NCI-H2081 treated with DMSO at 0.1 percent for 48 hours (cell line): ENCODE measurements at regions not wholly inside any gene's neighbourhood (a gene's known extent, or its start where the extent isn't known, plus 50 kb on each side); places are given as distances from the start of the nearest gene placed in this dataset.
"Not testable (repeated sequence)": the region's sequence is repeated elsewhere in the genome, so short reads cannot be mapped to it uniquely, and the experiment has no call there.

ENCODE experiments used
- DNase-seq: peaks from one replicate; lab custom pipeline; 2025; lab: John Stamatoyannopoulos, UW

GRCh38 chr11:109480251-109480650, 58.3 kb downstream of the C11orf87 start:
- no peak for DNase-seq

- DNase-seq = peak; percentile 99
Measured at GRCh38 chr11:109486129-109486528, 64.1 kb downstream of the C11orf87 start.

GRCh38 chr11:109490953-109491635, 69.1 kb downstream of the C11orf87 start:
- DNase-seq = no peak

- DNase-seq = no peak
Measured at GRCh38 chr11:109506115-109506514, 84.1 kb downstream of the C11orf87 start.

GRCh38 chr11:109507331-109507730, 85.3 kb downstream of the C11orf87 start:
- DNase-seq = no peak

- DNase-seq = no peak
Measured at GRCh38 chr11:109507836-109508561, 86.0 kb downstream of the C11orf87 start.

GRCh38 chr11:109508943-109509342, 87.0 kb downstream of the C11orf87 start:
- no peak for DNase-seq

GRCh38 chr11:109510316-109510715, 88.3 kb downstream of the C11orf87 start:
- no peak for DNase-seq

- no peak for DNase-seq
Measured at GRCh38 chr11:109511598-109511997, 89.6 kb downstream of the C11orf87 start.

GRCh38 chr11:109512249-109512648, 90.3 kb downstream of the C11orf87 start:
- no peak for DNase-seq

- DNase-seq = no peak
Measured at GRCh38 chr11:109512680-109513079, 90.7 kb downstream of the C11orf87 start.

- no peak for DNase-seq
Measured at GRCh38 chr11:109514313-109515018, 92.5 kb downstream of the C11orf87 start.

GRCh38 chr11:109519253-109519652, 97.3 kb downstream of the C11orf87 start:
- no peak for DNase-seq

- DNase-seq = no peak
Measured at GRCh38 chr11:109521571-109522086, 99.6 kb downstream of the C11orf87 start.

- DNase-seq = no peak
Measured at GRCh38 chr11:109522116-109522755, 100.2 kb downstream of the C11orf87 start.

- DNase-seq = not testable (repeated sequence)
Measured at GRCh38 chr11:109525636-109526035, 103.6 kb downstream of the C11orf87 start.

GRCh38 chr11:109526061-109526460, 104.1 kb downstream of the C11orf87 start:
- no peak for DNase-seq

GRCh38 chr11:109526931-109527330, 104.9 kb downstream of the C11orf87 start:
- no peak for DNase-seq

GRCh38 chr11:109527496-109527895, 105.5 kb downstream of the C11orf87 start:
- no peak for DNase-seq

GRCh38 chr11:109547356-109548027, 125.5 kb downstream of the C11orf87 start:
- DNase-seq = no peak

GRCh38 chr11:109552376-109552775, 130.4 kb downstream of the C11orf87 start:
- DNase-seq = no peak

- DNase-seq = no peak
Measured at GRCh38 chr11:109553284-109553683, 131.3 kb downstream of the C11orf87 start.
